ENCODE measurements at regions not wholly inside any gene's neighbourhood (a gene's known extent, or its start where the extent isn't known, plus 50 kb on each side); places are given as distances from the start of the nearest gene placed in this dataset.
"Not testable (repeated sequence)": the region's sequence is repeated elsewhere in the genome, so short reads cannot be mapped to it uniquely, and the experiment has no call there.

DNA sequence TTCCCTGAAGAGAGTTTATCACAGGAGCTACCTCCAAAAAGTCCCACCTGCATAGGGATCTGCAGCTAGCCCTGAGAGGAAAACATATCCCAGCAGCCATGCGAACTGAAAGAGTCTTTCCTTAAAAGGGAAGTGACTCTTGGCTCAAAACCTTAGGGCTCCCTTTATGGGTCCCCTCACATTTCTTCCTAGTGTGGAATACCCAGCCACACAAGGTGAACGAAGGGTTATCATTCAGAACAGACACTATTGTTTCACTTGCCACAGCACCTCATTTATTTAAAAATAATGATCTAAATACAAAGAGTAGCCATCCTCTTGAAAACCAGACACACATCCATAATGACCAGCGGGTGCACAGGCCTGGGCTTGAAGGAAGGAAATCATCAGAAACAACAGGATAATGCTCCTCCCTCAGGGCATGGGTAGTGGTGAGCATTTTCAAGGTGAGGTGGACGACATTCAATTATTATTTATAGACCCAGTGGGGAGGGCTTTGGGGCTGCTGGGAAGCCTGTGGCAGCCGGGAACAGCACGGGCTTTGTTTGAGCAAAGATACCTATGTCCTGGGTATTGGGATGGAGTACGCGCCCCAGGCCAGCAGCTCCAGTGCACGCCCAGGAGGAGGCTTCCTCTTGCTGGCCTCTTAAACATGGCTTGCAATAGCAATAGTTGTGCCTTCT, 119.0 kb upstream of the ITGA6 start:
- no peak for FAIRE-seq
- ChIA-PET CTCF (interaction anchor here (1.1 to 1.3 kb wide), 2 partner anchors 14 to 59 kb away, joined by 3 to 5 read pairs; no protein-coding TSS in a partner anchor), POLR2A (no interaction called here)

GRCh38 chr2:172311921-172312345, 115.5 kb upstream of the ITGA6 start:
- DNase-seq (ENCODE audit: low read depth in 1 of 2, low spot score in 1 of 2) (no peak), ATAC-seq (no peak), FAIRE-seq (no peak)
- ChIA-PET POLR2A (interaction anchor here (0.7 kb wide), 1 partner anchor 10 kb away, joined by 3 read pairs; no protein-coding TSS in a partner anchor), CTCF (interaction anchor here (1.0 kb wide), 1 partner anchor 11 kb away, joined by 3 read pairs; no protein-coding TSS in a partner anchor)
- Histone ChIP-seq H3K4me1 (no peaks in the 10 kb centered on the region), H3K4me2 (no peak overlapping the region), H3K4me3 (no peak overlapping the region), H3K9me3 (no peaks in the 10 kb centered on the region), H3K27ac (no peak overlapping the region)
- WGBS (ENCODE audit: missing lambda C conversion rate) = 72% methylated on average over 2 of the region's 2 CpGs
- TF ChIP-seq NPAS2 (CRISPR knock-in tag; IDR thresholded peaks at IDR 0.05; ENCODE audit: borderline replicate concordance) (no peak), NFE2L2 (conservative IDR thresholded peaks at IDR 0.05; ENCODE audit: low read length) (no peak), SMC3 (IDR thresholded peaks at IDR 0.05) (no peak), TP53 (CRISPR knock-in tag; IDR thresholded peaks at IDR 0.05) (no peak), CBX8 (IDR thresholded peaks at IDR 0.05) (no peak)

More for the DNA sequence above, 119.0 kb upstream of the ITGA6 start:
- H3K9me3 ChIP-seq = no peaks in the 10 kb centered on the region
- no peak overlapping the region for H3K27ac ChIP-seq
- H3K4me2 ChIP-seq = no peak overlapping the region
- 63% methylated on average over 9 of the region's 9 CpGs for WGBS (ENCODE audit: missing lambda C conversion rate)
- no peaks in the 10 kb centered on the region for H3K4me1 ChIP-seq
- TF ChIP-seq GATA3 (IDR thresholded peaks at IDR 0.05; ENCODE audit: borderline replicate concordance) (no peak), CBX8 (IDR thresholded peaks at IDR 0.05) (no peak), FOSB (CRISPR knock-in tag; IDR thresholded peaks at IDR 0.05) (no peak), CEBPB (IDR thresholded peaks at IDR 0.05) (no peak), HES2 (IDR thresholded peaks at IDR 0.05) (no peak), HOXA7 (CRISPR knock-in tag; IDR thresholded peaks at IDR 0.05) (no peak), CHD2 (IDR thresholded peaks at IDR 0.05; ENCODE audit: low read length, partially characterized antibody) (no peak), RAD21 (conservative IDR thresholded peaks at IDR 0.05 in 1 of 2, IDR thresholded peaks at IDR 0.05 in 1 of 2) (no peak), SMC3 (IDR thresholded peaks at IDR 0.05) (no peak), BHLHE40 (IDR thresholded peaks at IDR 0.05; ENCODE audit: low read depth, low read length) (no peak)
- TF ChIP-seq, protein P1, sequence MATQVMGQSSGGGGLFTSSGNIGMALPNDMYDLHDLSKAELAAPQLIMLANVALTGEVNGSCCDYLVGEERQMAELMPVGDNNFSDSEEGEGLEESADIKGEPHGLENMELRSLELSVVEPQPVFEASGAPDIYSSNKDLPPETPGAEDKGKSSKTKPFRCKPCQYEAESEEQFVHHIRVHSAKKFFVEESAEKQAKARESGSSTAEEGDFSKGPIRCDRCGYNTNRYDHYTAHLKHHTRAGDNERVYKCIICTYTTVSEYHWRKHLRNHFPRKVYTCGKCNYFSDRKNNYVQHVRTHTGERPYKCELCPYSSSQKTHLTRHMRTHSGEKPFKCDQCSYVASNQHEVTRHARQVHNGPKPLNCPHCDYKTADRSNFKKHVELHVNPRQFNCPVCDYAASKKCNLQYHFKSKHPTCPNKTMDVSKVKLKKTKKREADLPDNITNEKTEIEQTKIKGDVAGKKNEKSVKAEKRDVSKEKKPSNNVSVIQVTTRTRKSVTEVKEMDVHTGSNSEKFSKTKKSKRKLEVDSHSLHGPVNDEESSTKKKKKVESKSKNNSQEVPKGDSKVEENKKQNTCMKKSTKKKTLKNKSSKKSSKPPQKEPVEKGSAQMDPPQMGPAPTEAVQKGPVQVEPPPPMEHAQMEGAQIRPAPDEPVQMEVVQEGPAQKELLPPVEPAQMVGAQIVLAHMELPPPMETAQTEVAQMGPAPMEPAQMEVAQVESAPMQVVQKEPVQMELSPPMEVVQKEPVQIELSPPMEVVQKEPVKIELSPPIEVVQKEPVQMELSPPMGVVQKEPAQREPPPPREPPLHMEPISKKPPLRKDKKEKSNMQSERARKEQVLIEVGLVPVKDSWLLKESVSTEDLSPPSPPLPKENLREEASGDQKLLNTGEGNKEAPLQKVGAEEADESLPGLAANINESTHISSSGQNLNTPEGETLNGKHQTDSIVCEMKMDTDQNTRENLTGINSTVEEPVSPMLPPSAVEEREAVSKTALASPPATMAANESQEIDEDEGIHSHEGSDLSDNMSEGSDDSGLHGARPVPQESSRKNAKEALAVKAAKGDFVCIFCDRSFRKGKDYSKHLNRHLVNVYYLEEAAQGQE (IDR thresholded peaks at IDR 0.05) = no peak
- TF ChIP-seq, protein P2, sequence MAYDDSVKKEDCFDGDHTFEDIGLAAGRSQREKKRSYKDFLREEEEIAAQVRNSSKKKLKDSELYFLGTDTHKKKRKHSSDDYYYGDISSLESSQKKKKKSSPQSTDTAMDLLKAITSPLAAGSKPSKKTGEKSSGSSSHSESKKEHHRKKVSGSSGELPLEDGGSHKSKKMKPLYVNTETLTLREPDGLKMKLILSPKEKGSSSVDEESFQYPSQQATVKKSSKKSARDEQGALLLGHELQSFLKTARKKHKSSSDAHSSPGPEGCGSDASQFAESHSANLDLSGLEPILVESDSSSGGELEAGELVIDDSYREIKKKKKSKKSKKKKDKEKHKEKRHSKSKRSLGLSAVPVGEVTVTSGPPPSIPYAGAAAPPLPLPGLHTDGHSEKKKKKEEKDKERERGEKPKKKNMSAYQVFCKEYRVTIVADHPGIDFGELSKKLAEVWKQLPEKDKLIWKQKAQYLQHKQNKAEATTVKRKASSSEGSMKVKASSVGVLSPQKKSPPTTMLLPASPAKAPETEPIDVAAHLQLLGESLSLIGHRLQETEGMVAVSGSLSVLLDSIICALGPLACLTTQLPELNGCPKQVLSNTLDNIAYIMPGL (CRISPR knock-in tag; IDR thresholded peaks at IDR 0.05; ENCODE audit: borderline replicate concordance) = no peak
- H3K4me3 ChIP-seq = no peak overlapping the region
- ATAC-seq = no peak
- no peak for DNase-seq (ENCODE audit: low read depth in 1 of 2, low spot score in 1 of 2)

GRCh38 chr2:172313715-172314341, 113.6 kb upstream of the ITGA6 start:
- no peak for FAIRE-seq
- CTCF ChIA-PET = interaction anchor here (0.8 to 1.8 kb wide), 4 partner anchors 127 to 493 kb away, joined by 3 to 7 read pairs (median 3); no protein-coding TSS in a partner anchor
- no peak for ATAC-seq

GRCh38 chr2:172315070-172315469, 112.3 kb upstream of the ITGA6 start:
- H3K9me3 ChIP-seq; FAIRE-seq; H3K4me1 ChIP-seq; H3K4me3 ChIP-seq; H3K27ac ChIP-seq; POLR2A ChIA-PET; DNase-seq (ENCODE audit: low read depth in 1 of 2, low spot score in 1 of 2); H3K4me2 ChIP-seq; ATAC-seq; CTCF ChIA-PET: not testable (repeated sequence)
- WGBS (ENCODE audit: missing lambda C conversion rate) = 75% methylated on average over 5 of the region's 21 CpGs

More at GRCh38 chr2:172313715-172314341, 113.6 kb upstream of the ITGA6 start:
- POLR2A ChIA-PET = no interaction called here
- no peak for DNase-seq (ENCODE audit: low read depth in 1 of 2, low spot score in 1 of 2)
- Histone ChIP-seq H3K9me3 (no peaks in the 10 kb centered on the region), H3K4me1 (no peaks in the 10 kb centered on the region), H3K4me3 (no peak overlapping the region), H3K4me2 (no peak overlapping the region), H3K27ac (no peak overlapping the region)
- TF ChIP-seq MAFK (IDR thresholded peaks at IDR 0.05; ENCODE audit: partially characterized antibody) = no peak
- no peak for TF ChIP-seq CBX2 (IDR thresholded peaks at IDR 0.05; ENCODE audit: borderline replicate concordance, low read depth)
- no peak for TF ChIP-seq TFCP2L1 (CRISPR knock-in tag; IDR thresholded peaks at IDR 0.05)
- TF ChIP-seq RAD21 (conservative IDR thresholded peaks at IDR 0.05 in 1 of 2, IDR thresholded peaks at IDR 0.05 in 1 of 2) = no peak
- no peak for TF ChIP-seq E2F6 (IDR thresholded peaks at IDR 0.05; ENCODE audit: borderline replicate concordance, low read depth)
- TF ChIP-seq CHD2 (IDR thresholded peaks at IDR 0.05; ENCODE audit: low read length, partially characterized antibody) = no peak
- TF ChIP-seq, protein P3, sequence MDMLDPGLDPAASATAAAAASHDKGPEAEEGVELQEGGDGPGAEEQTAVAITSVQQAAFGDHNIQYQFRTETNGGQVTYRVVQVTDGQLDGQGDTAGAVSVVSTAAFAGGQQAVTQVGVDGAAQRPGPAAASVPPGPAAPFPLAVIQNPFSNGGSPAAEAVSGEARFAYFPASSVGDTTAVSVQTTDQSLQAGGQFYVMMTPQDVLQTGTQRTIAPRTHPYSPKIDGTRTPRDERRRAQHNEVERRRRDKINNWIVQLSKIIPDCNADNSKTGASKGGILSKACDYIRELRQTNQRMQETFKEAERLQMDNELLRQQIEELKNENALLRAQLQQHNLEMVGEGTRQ (IDR thresholded peaks at IDR 0.05) = no peak
- no peak for TF ChIP-seq JUNB (IDR thresholded peaks at IDR 0.05)
- 67% methylated on average over 8 of the region's 8 CpGs for WGBS (ENCODE audit: missing lambda C conversion rate)

Measured in A549 (cell line).